B cell (primary cell): ENCODE measurements at regions not wholly inside any gene's neighbourhood (a gene's known extent, or its start where the extent isn't known, plus 50 kb on each side); places are given as distances from the start of the nearest gene placed in this dataset.

ENCODE experiments used
- ATAC-seq: fragments of 200-7000 bp; cut with Tn5 transposase; one replicate; pipeline ENCODE4 v1.10.0; 2021; ENCODE audit warnings: low read depth, mild to moderate bottlenecking, moderate number of reproducible peaks, moderate library complexity
- CTCF ChIA-PET: fragments of 350-600 bp; sonication (Branson Sonifier 250); formaldehyde crosslinking; loops from one replicate; lab custom pipeline; 2021; ENCODE audit warnings: antibody characterized with exemption, inconsistent platforms; lab: Charles Lee
- POLR2A ChIA-PET: fragments of 350-600 bp; sonication (Branson Sonifier 250); formaldehyde crosslinking; loops from one replicate; lab custom pipeline; 2021; ENCODE audit warnings: antibody characterized with exemption; lab: Charles Lee
- DNase-seq: peaks from one replicate; pipeline ENCODE4 v3.0.0; 2013
- H2AFZ ChIP-seq: 2 replicates; pipeline ENCODE4 v1.6.1; 2012; ENCODE audit warnings: mild to moderate bottlenecking, low read depth, low read length; ENCODE audit not compliant: insufficient read depth, poor library complexity, severe bottlenecking
- H3K27ac ChIP-seq, 2 donors: 1 replicate in 1 of 2; 2 replicates in 1 of 2; pipeline ENCODE4 v1.5.1; 2012 to 2013; ENCODE audit warnings: low read length in 2 of 2, mild to moderate bottlenecking in 2 of 2, moderate library complexity in 1 of 2
- H3K27me3 ChIP-seq, 4 experiments: fragments of 200-600 bp in 1 of 4; sonication (generic) in 1 of 4; replicated peaks in 1 of 4; 1 replicate in 2 of 4; 2 replicates in 2 of 4; pipeline versions ENCODE4 v1.6.1 to v1.7.0; 2013 to 2016; ENCODE audit warnings: low read length in 3 of 4, mild to moderate bottlenecking in 2 of 4, mixed read lengths in 1 of 4, moderate library complexity in 1 of 4; ENCODE audit not compliant: insufficient read depth in 4 of 4, control insufficient read depth in 3 of 4; ENCODE audit errors: control extremely low read depth in 1 of 4
- H3K36me3 ChIP-seq, 2 experiments: replicated peaks in 1 of 2; 1 replicate in 1 of 2; 2 replicates in 1 of 2; pipeline versions ENCODE4 v1.6.1 to v1.7.1; 2013; ENCODE audit warnings: low read length in 1 of 2; ENCODE audit not compliant: insufficient read depth in 2 of 2, control insufficient read depth in 1 of 2; ENCODE audit errors: control extremely low read depth in 1 of 2, extremely low read depth in 1 of 2
- H3K4me1 ChIP-seq, 2 donors: fragments of 200-600 bp in 1 of 2; sonication (generic) in 1 of 2; 1 replicate in 1 of 2; 2 replicates in 1 of 2; pipeline versions ENCODE4 v1.5.1 to v1.6.1; 2013 to 2017; ENCODE audit warnings: low read length in 2 of 2; ENCODE audit not compliant: control insufficient read depth in 2 of 2, insufficient read depth in 2 of 2
- H3K4me2 ChIP-seq: replicated peaks from 2 replicates; pipeline ENCODE3; 2012; ENCODE audit warnings: mild to moderate bottlenecking, low read depth, low read length; ENCODE audit not compliant: poor library complexity, severe bottlenecking
- H3K4me3 ChIP-seq, 5 experiments: fragments of 200-600 bp in 1 of 5; sonication (generic) in 1 of 5; 1 replicate in 3 of 5; 2 replicates in 2 of 5; pipeline versions ENCODE4 v1.5.1 to v1.7.0; 2011 to 2016; ENCODE audit warnings: low read length in 4 of 5, mild to moderate bottlenecking in 4 of 5, low read depth in 2 of 5, control low read depth in 1 of 5, moderate library complexity in 1 of 5; ENCODE audit not compliant: insufficient read depth in 1 of 5; ENCODE audit errors: control extremely low read depth in 1 of 5, extremely low read depth in 1 of 5
- H3K79me2 ChIP-seq: fragments of 200-600 bp; sonication (generic); one replicate; pipeline ENCODE4 v1.6.0; 2016; ENCODE audit warnings: low read length; ENCODE audit not compliant: control insufficient read depth, insufficient read depth
- H3K9ac ChIP-seq: fragments of 200-600 bp; sonication (generic); 2 replicates; pipeline ENCODE4 v1.6.1; 2017; ENCODE audit warnings: mild to moderate bottlenecking, low read length, moderate library complexity
- H3K9me3 ChIP-seq, 3 donors: one replicate each; pipeline versions ENCODE4 v1.6.1 to v1.7.1; 2013; ENCODE audit warnings: low read length in 2 of 3; ENCODE audit not compliant: control insufficient read depth in 2 of 3, insufficient read depth in 1 of 3; ENCODE audit errors: control extremely low read depth in 1 of 3
- H4K20me1 ChIP-seq: 2 replicates; pipeline ENCODE4 v1.6.0; 2012; ENCODE audit warnings: mild to moderate bottlenecking, low read length; ENCODE audit not compliant: insufficient read depth, control insufficient read depth, poor library complexity, severe bottlenecking
- H3K27ac Mint-ChIP-seq: one replicate; pipeline ENCODE4 v1.8.0; 2021; ENCODE audit warnings: mixed read lengths
- H3K27me3 Mint-ChIP-seq: one replicate; pipeline ENCODE4 v1.8.0; 2021; ENCODE audit warnings: mixed read lengths
- H3K4me1 Mint-ChIP-seq: one replicate; pipeline ENCODE4 v1.8.0; 2021; ENCODE audit warnings: mixed read lengths
- H3K4me3 Mint-ChIP-seq: one replicate; pipeline ENCODE4 v1.8.0; 2021; ENCODE audit warnings: mixed read lengths
- H3K9me3 Mint-ChIP-seq: one replicate; pipeline ENCODE4 v1.8.0; 2022; ENCODE audit warnings: mixed read lengths; ENCODE audit not compliant: insufficient read depth
- EZH2 ChIP-seq: IDR thresholded peaks from 2 replicates; pipeline ENCODE4 v1.6.1; 2012; ENCODE audit warnings: borderline replicate concordance, low read depth, mild to moderate bottlenecking, moderate library complexity, low read length; ENCODE audit not compliant: insufficient read depth, poor library complexity, severe bottlenecking
- WGBS: methylation state at CpG from one replicate; pipeline ENCODE4 v1.1.5; 2013; ENCODE audit warnings: missing lambda C conversion rate; ENCODE audit not compliant: insufficient coverage; 5-methylcytosine and 5-hydroxymethylcytosine counted together
- intact Hi-C: fragments of 100-400 bp; cut with micrococcal nuclease; formaldehyde crosslinking; loops from one replicate; pipeline ENCODE4 v1.10.0; 2022
- TF ChIP-seq, protein P1 (sequence below): fragments of 200-600 bp; IDR thresholded peaks from one replicate; pipeline ENCODE4 v1.8.0; 2022; ENCODE audit warnings: antibody characterized with exemption, mild to moderate bottlenecking

DNA sequence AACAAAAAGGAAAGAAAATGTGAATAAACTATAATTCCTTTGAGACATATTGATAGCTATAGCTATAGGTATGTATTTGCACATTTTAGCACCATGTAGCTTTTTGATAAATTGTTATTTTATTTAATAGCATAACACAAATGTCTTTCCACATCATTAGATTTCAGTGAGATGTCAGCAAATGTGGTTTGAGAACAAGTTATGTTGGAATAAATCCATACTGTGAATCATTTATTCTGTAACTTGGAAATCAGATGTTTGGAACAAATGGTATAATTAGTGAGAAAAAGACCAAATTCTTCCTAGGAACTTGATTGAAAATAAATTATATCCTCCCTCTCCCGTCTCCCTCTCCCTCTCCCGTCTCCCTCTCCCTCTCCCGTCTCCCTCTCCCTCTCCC, 62.8 kb downstream of the NABP1 start:
- Histone ChIP-seq H3K4me2 (no peak overlapping the region), H3K4me1 (no peaks in the 10 kb centered on the region), H3K36me3 (no peaks in the 10 kb centered on the region), H3K9me3 (no peaks in the 10 kb centered on the region), H4K20me1 (no peaks in the 10 kb centered on the region), H3K4me3 (no peak overlapping the region), H3K27me3 (no peaks in the 10 kb centered on the region), H3K79me2 (no peaks in the 10 kb centered on the region), H3K9ac (no peak overlapping the region), H3K27ac (no peak overlapping the region), H2AFZ (no peak overlapping the region)
- H3K4me3 Mint-ChIP-seq, result no peak overlapping the region
- H3K4me1 Mint-ChIP-seq, result no peaks in the 10 kb centered on the region
- WGBS, result no CpG with 5 or more reads among the region's 3 CpGs
- DNase-seq (no peak), ATAC-seq (no peak)
- intact Hi-C loops, result no loop called here
- POLR2A ChIA-PET, result no interaction called here
- H3K27ac Mint-ChIP-seq, result no peak overlapping the region
- H3K9me3 Mint-ChIP-seq, result no peaks in the 10 kb centered on the region
- TF ChIP-seq, protein P1, sequence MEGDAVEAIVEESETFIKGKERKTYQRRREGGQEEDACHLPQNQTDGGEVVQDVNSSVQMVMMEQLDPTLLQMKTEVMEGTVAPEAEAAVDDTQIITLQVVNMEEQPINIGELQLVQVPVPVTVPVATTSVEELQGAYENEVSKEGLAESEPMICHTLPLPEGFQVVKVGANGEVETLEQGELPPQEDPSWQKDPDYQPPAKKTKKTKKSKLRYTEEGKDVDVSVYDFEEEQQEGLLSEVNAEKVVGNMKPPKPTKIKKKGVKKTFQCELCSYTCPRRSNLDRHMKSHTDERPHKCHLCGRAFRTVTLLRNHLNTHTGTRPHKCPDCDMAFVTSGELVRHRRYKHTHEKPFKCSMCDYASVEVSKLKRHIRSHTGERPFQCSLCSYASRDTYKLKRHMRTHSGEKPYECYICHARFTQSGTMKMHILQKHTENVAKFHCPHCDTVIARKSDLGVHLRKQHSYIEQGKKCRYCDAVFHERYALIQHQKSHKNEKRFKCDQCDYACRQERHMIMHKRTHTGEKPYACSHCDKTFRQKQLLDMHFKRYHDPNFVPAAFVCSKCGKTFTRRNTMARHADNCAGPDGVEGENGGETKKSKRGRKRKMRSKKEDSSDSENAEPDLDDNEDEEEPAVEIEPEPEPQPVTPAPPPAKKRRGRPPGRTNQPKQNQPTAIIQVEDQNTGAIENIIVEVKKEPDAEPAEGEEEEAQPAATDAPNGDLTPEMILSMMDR, result no peak
- TF ChIP-seq EZH2, result no peak
- H3K27me3 Mint-ChIP-seq, result peaks cover 3% of the 10 kb centered on the region
- CTCF ChIA-PET, result no interaction called here

DNA sequence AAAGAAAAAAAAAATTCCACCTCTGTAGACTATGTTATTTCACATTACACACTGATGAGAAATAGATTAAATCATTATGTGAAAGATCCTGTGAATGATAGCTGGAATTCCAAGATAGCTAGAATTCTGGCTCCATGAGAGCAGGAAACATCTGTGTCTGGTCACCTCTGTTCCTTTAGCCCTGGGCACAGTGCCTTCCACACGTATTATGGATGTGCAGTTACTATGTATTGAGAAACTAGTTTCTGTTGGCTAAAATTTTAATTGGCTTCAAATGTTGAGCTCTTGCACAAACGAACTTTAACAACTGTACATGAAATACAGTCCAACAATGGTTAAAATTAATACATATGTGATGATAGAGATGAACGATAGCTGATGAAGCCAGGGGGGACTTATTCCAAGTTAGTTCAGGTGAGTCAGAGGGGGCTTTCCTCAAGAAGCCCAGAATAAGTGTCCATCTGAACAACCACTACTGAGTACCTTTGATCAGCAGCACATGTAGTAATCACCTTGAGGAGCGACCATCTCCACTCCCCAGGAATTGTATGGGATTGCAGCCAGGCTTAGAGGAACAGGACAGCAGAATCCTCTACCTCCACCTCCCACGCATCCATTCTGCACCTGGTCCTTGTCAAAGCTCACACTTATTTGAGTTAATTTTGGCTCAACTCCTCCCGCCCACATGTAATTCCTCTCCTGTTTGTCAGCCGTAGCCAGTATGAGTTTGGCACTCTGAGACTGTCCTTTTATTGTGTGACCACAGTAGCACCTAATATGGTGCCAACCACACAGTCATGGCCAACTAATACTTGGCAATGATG, 68.6 kb downstream of the NABP1 start:
- Mint-ChIP-seq H3K4me3 (no peak overlapping the region), H3K9me3 (no peaks in the 10 kb centered on the region), H3K27me3 (peaks cover 3% of the 10 kb centered on the region), H3K27ac (no peak overlapping the region), H3K4me1 (no peaks in the 10 kb centered on the region)
- no peak for DNase-seq
- Histone ChIP-seq H3K4me3 (no peak overlapping the region), H3K27me3 (no peaks in the 10 kb centered on the region), H3K36me3 (no peaks in the 10 kb centered on the region), H2AFZ (no peak overlapping the region), H3K9ac (no peak overlapping the region), H3K27ac (no peak overlapping the region), H3K9me3 (no peaks in the 10 kb centered on the region), H3K4me2 (no peak overlapping the region), H3K79me2 (no peaks in the 10 kb centered on the region), H3K4me1 (no peaks in the 10 kb centered on the region), H4K20me1 (no peaks in the 10 kb centered on the region)
- CTCF ChIA-PET, result interaction anchor here (1.0 to 1.1 kb wide), 2 partner anchors 12 kb away, joined by 3 read pairs; no protein-coding TSS in a partner anchor
- POLR2A ChIA-PET, result interaction anchor here (0.6 kb wide), 1 partner anchor 98 kb away, joined by 4 read pairs; no protein-coding TSS in a partner anchor
- no peak for ATAC-seq
- intact Hi-C loops, result no loop called here
- TF ChIP-seq, protein P1, result no peak
- TF ChIP-seq EZH2, result no peak
- WGBS, result 93% methylated on average over 3 of the region's 7 CpGs
